Subcutaneous abdominal adipose tissue (tissue), 5 donors: ENCODE measurements at regions not wholly inside any gene's neighbourhood (a gene's known extent, or its start where the extent isn't known, plus 50 kb on each side); places are given as distances from the start of the nearest gene placed in this dataset.
"Not testable (repeated sequence)": the region's sequence is repeated elsewhere in the genome, so short reads cannot be mapped to it uniquely, and the experiment has no call there.

ENCODE experiments used
- H3K27ac ChIP-seq: one replicate; pipeline ENCODE4 v1.7.0; 2013; ENCODE audit warnings: low read depth, mild to moderate bottlenecking, inconsistent platforms, low read length, moderate library complexity
- H3K27me3 ChIP-seq, 5 donors: one replicate each; pipeline ENCODE4 v1.7.0; 2013; ENCODE audit warnings: low read length in 5 of 5, inconsistent platforms in 1 of 5; ENCODE audit not compliant: control insufficient read depth in 5 of 5, insufficient read depth in 4 of 5
- H3K36me3 ChIP-seq, 5 donors: one replicate each; pipeline ENCODE4 v1.7.0; 2013; ENCODE audit warnings: low read length in 5 of 5; ENCODE audit not compliant: control insufficient read depth in 5 of 5, insufficient read depth in 5 of 5
- H3K4me1 ChIP-seq, 5 donors: one replicate each; pipeline ENCODE4 v1.7.0; 2013; ENCODE audit warnings: low read length in 5 of 5, mild to moderate bottlenecking in 3 of 5, moderate library complexity in 1 of 5; ENCODE audit not compliant: control insufficient read depth in 5 of 5, insufficient read depth in 5 of 5
- H3K4me3 ChIP-seq, 5 donors: one replicate each; pipeline ENCODE4 v1.7.0; 2013; ENCODE audit warnings: low read length in 5 of 5, low read depth in 1 of 5
- H3K9ac ChIP-seq, 5 donors: one replicate each; pipeline ENCODE4 v1.7.0; 2013; ENCODE audit warnings: low read length in 5 of 5, mild to moderate bottlenecking in 4 of 5, moderate library complexity in 3 of 5
- H3K9me3 ChIP-seq, 5 donors: one replicate each; pipeline ENCODE4 v1.7.0; 2013; ENCODE audit warnings: low read length in 5 of 5; ENCODE audit not compliant: control insufficient read depth in 5 of 5
- donor health status: healthy.
- donor health status: healthy.
- donor health status: healthy.
- donor health status: healthy.
- donor health status: healthy.

DNA sequence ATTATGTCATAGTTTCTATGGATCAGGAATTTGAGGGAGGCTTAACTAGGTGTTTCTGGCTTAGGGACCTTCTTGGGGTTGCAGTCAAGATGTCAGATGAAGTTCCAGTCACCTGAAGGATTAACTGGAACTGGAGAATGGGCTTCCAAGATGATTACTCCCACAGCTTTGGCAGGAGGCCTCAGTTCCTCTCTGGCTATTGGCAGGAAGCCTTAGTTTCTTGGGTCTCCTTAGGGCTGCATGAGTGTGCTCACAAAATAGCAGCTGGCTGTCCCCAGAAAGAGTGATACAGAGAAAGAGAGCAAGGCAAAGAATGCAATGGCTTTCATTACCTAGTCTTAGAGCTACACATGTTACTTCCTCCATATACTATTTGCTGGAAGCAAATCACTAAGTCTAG lies 138.1 kb upstream of the TLE4 start:
- Histone ChIP-seq H3K27ac (no peak overlapping the region), H3K36me3 (no peaks in the 10 kb centered on the region), H3K4me1 (no peaks in the 10 kb centered on the region)

GRCh38 chr9:79439221-79439620 lies 132.5 kb upstream of the TLE4 start:
- not testable (repeated sequence) for H3K27ac ChIP-seq, H3K4me1 ChIP-seq, H3K27me3 ChIP-seq, H3K9ac ChIP-seq, H3K4me3 ChIP-seq, H3K9me3 ChIP-seq, H3K36me3 ChIP-seq

More for the DNA sequence above, 138.1 kb upstream of the TLE4 start:
- no peak overlapping the region for H3K4me3 ChIP-seq
- no peaks in the 10 kb centered on the region for H3K27me3 ChIP-seq
- H3K9me3 ChIP-seq: no peaks in the 10 kb centered on the region
- no peak overlapping the region for H3K9ac ChIP-seq

DNA sequence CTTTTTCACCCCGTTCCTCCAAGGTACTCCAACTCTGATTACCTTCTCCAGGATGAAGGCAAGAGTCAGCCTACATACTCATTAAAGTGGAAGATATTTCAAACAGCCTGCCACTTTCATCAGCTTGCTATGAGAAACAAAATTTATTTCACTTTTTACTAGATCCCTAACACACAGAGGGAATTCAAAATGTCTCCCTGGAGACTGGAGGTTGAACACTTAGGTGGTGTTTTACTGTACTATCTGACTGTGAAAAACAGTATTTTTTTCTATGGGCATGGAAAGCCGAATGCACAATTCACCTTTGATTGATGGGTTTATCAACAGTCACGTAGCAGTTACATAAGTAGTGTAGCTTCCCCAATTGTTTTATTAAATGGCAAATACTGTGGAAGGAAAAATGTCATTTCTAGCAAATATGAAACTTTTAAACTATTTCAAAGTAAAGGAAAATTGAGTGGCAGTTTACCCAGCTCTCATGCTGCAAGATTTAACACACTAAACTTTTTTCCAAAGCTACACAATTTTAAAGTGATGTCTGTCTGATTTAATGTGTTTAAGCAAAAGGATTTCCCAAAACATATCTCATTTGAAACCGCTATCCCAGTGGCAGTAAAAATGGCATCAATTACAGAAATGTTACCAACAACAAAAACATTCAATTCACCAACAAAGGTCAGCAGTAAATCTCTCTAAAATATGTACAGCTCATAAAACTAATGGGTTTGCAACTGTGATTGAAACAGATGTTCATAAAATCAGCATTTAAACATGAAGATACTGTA lies 125.0 kb upstream of the TLE4 start:
- Histone ChIP-seq H3K9ac (no peak overlapping the region), H3K27me3 (no peaks in the 10 kb centered on the region), H3K27ac (no peak overlapping the region)

DNA sequence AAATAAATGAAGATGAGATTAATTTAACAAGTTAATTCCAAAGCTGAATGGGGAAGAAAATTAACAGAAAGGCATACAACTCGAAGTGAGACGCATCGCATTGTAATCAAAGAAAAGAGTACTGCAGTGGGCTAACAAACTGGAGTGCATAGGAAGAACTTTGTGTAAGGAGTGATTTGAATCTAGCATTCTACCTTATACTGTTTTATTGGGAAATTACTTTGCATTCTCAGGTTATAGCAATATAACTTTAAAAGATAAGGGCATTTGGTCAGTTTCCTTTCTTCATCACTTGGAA lies 124.5 kb upstream of the TLE4 start:
- Histone ChIP-seq H3K27ac (no peak overlapping the region), H3K27me3 (no peaks in the 10 kb centered on the region), H3K4me1 (no peaks in the 10 kb centered on the region), H3K9ac (no peak overlapping the region), H3K4me3 (no peak overlapping the region), H3K9me3 (peaks cover 0 to 2% (median 0%) of the 10 kb centered on the region in 5 donors), H3K36me3 (no peaks in the 10 kb centered on the region)

More for the DNA sequence above, 125.0 kb upstream of the TLE4 start:
- Histone ChIP-seq H3K9me3 (no peaks in the 10 kb centered on the region), H3K4me3 (no peak overlapping the region), H3K36me3 (no peaks in the 10 kb centered on the region), H3K4me1 (no peaks in the 10 kb centered on the region)

GRCh38 chr9:79447762-79448161 lies 124.0 kb upstream of the TLE4 start:
- H3K9me3 ChIP-seq: peaks cover 0 to 6% (median 0%) of the 10 kb centered on the region in 5 donors
- H3K9ac ChIP-seq: no peak overlapping the region
- H3K4me1 ChIP-seq: no peaks in the 10 kb centered on the region
- no peak overlapping the region for H3K27ac ChIP-seq
- H3K27me3 ChIP-seq: no peaks in the 10 kb centered on the region
- no peaks in the 10 kb centered on the region for H3K36me3 ChIP-seq
- H3K4me3 ChIP-seq: no peak overlapping the region

DNA sequence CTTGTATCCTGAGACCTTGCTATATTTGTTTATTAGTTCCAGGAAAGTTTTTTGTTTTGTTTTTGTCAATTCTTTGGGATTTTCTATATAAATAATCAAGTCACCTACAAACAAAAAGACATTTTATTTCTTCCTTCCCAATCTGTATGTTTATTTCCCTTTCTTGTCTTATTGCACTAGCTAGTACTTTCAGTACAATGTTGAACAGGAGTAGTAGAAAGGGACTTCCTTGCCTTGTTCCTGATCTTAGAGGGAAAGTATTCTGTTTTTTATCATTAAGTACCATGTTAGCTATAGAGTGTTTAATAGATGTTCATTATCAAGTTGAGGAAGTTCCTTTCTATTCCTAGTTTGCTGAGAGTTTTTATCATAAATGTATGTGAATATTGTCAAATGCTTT lies 119.5 kb upstream of the TLE4 start:
- H3K9me3 ChIP-seq: peaks cover 0 to 6% (median 0%) of the 10 kb centered on the region in 5 donors
- H3K27me3 ChIP-seq: no peaks in the 10 kb centered on the region
- no peak overlapping the region for H3K9ac ChIP-seq
- H3K36me3 ChIP-seq: no peaks in the 10 kb centered on the region
- H3K4me1 ChIP-seq: no peaks in the 10 kb centered on the region
- H3K4me3 ChIP-seq: no peak overlapping the region
- no peak overlapping the region for H3K27ac ChIP-seq

DNA sequence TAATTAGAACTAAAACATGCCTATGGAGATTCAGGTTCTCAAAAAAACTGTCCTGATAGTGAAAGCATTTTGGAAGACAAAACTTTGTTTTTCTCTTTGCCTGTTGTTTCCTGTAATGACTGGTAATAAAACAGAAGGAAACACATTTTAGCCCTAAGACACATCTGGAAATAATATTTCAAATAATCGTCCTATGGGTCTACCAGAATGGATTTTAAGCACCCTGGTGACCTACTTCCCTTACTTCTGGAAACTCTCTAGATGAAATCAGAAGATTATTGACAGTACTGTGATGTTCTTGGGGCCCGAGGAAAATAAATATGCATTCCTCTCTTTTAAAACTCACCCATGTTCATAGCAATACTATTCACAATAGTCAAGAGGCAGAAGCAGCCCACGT lies 110.1 kb upstream of the TLE4 start:
- Histone ChIP-seq H3K9ac (no peak overlapping the region), H3K36me3 (no peaks in the 10 kb centered on the region), H3K4me1 (peaks cover 0 to 6% (median 0%) of the 10 kb centered on the region in 5 donors), H3K9me3 (no peaks in the 10 kb centered on the region), H3K27me3 (no peaks in the 10 kb centered on the region), H3K4me3 (no peak overlapping the region), H3K27ac (no peak overlapping the region)

DNA sequence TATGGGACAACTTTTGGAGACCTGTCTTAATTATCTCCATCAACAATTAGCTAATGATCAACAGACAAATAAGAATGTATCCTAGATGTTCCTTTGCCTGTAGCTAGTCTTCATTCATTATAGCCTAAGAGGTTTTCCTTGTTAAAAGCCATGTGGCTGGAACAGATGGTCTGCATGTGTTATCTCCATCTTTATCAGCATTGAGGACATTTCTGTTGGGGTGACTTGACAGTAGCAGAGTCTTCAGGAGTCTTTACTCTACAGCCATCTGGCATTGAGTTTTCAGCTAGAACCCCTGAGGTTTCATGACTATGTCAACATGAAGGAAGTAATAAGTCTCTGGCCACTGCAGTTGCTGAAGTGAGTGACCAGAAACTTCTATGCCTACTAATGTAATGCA lies 106.6 kb upstream of the TLE4 start:
- Histone ChIP-seq H3K9me3 (no peaks in the 10 kb centered on the region), H3K36me3 (no peaks in the 10 kb centered on the region), H3K4me1 (peaks cover 0 to 6% (median 0%) of the 10 kb centered on the region in 5 donors), H3K9ac (no peak overlapping the region), H3K4me3 (no peak overlapping the region), H3K27ac (no peak overlapping the region), H3K27me3 (no peaks in the 10 kb centered on the region)

GRCh38 chr9:79469164-79469563 lies 102.6 kb upstream of the TLE4 start:
- Histone ChIP-seq H3K9me3 (no peaks in the 10 kb centered on the region), H3K27me3 (no peaks in the 10 kb centered on the region), H3K27ac (no peak overlapping the region), H3K4me1 (peaks cover 0 to 9% (median 0%) of the 10 kb centered on the region in 5 donors), H3K4me3 (no peak overlapping the region), H3K36me3 (no peaks in the 10 kb centered on the region), H3K9ac (no peak overlapping the region)

DNA sequence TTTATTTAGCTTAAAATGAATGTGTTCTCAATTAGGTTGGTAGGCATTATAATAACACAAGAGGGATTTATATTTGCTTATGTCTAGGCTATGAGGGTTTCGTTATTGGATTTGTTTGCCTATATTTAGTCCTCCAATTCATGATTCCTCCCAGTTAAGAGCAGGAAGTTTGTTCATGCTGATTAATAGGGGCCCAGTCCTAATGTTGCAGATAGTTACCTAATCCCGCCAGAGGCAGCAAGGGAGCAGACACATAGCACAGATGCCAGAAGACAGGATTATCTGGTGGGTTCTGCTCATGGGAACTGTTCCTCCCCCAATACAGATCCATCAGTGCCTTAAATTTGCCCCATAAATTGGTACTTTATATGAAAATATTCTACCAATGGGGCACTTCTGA lies 100.8 kb upstream of the TLE4 start:
- Histone ChIP-seq H3K4me1 (peaks cover 0 to 9% (median 0%) of the 10 kb centered on the region in 5 donors), H3K9ac (no peak overlapping the region), H3K4me3 (no peak overlapping the region), H3K36me3 (no peaks in the 10 kb centered on the region), H3K27me3 (no peaks in the 10 kb centered on the region), H3K27ac (no peak overlapping the region), H3K9me3 (no peaks in the 10 kb centered on the region)
